ENCODE measurements at regions not wholly inside any gene's neighbourhood (a gene's known extent, or its start where the extent isn't known, plus 50 kb on each side); places are given as distances from the start of the nearest gene placed in this dataset.

DNA sequence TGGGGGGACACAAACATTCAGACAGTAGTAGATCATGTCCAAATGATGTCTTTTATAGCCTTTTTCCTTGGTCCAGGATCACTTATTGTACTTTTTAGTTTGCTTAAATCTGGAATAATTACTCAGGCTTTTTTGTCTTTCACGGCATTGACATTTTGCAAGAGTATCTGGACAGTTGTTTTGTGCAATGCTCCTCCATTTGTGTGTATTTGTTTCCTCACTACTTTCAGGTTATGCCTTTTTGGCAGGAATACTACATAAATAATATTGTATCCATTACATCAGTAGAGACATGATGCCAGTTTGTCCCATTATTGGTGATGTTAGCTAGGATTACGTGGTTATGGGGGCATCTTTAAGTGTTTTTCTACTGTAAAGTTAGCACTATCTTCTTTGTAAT is 238.3 kb downstream of the MAN2A1 start:
- TF ChIP-seq, protein P1, sequence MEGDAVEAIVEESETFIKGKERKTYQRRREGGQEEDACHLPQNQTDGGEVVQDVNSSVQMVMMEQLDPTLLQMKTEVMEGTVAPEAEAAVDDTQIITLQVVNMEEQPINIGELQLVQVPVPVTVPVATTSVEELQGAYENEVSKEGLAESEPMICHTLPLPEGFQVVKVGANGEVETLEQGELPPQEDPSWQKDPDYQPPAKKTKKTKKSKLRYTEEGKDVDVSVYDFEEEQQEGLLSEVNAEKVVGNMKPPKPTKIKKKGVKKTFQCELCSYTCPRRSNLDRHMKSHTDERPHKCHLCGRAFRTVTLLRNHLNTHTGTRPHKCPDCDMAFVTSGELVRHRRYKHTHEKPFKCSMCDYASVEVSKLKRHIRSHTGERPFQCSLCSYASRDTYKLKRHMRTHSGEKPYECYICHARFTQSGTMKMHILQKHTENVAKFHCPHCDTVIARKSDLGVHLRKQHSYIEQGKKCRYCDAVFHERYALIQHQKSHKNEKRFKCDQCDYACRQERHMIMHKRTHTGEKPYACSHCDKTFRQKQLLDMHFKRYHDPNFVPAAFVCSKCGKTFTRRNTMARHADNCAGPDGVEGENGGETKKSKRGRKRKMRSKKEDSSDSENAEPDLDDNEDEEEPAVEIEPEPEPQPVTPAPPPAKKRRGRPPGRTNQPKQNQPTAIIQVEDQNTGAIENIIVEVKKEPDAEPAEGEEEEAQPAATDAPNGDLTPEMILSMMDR (IDR thresholded peaks at IDR 0.05 in 4 of 5, conservative IDR thresholded peaks at IDR 0.05 in 1 of 5) = no peak
- TF ChIP-seq POLR2A (IDR thresholded peaks at IDR 0.05) = no peak
